Ishikawa (cell line): ENCODE measurements at regions not wholly inside any gene's neighbourhood (a gene's known extent, or its start where the extent isn't known, plus 50 kb on each side); places are given as distances from the start of the nearest gene placed in this dataset.

Experiments used
- FOXM1 ChIP-seq: IDR thresholded peaks from 2 replicates; pipeline ENCODE4 v1.6.1; 2012; ENCODE audit warnings: low read depth, borderline replicate concordance
- REST ChIP-seq: IDR thresholded peaks from 2 replicates; pipeline ENCODE4 v1.6.1; 2012; ENCODE audit warnings: low read depth, mild to moderate bottlenecking
- TAF1 ChIP-seq: IDR thresholded peaks from 2 replicates; pipeline ENCODE4 v1.6.1; 2012; ENCODE audit warnings: low read depth, mild to moderate bottlenecking

- TF ChIP-seq REST = no peak
- no peak for TF ChIP-seq TAF1
- no peak for TF ChIP-seq FOXM1
Measured at GRCh38 chr1:220409771-220410595, 118.0 kb upstream of the MARK1 start.
